GM08714 (cell line): ENCODE measurements at regions not wholly inside any gene's neighbourhood (a gene's known extent, or its start where the extent isn't known, plus 50 kb on each side); places are given as distances from the start of the nearest gene placed in this dataset.
"Not testable (repeated sequence)": the region's sequence is repeated elsewhere in the genome, so short reads cannot be mapped to it uniquely, and the experiment has no call there.

ENCODE experiments used
- H3K4me3 ChIP-seq: fragments of 200-500 bp; sonication (Bioruptor generic); 2 replicates; pipeline ENCODE4 v1.5.1; 2014; ENCODE audit warnings: mild to moderate bottlenecking, low read length, inconsistent platforms
- ZNF274 ChIP-seq: IDR thresholded peaks from 2 replicates; pipeline ENCODE4 v1.6.1; 2012; ENCODE audit warnings: mild to moderate bottlenecking, low read depth, low read length

GRCh38 chrX:973010-973632 is 239.3 kb downstream of the CRLF2 start:
- no peak for TF ChIP-seq ZNF274
- H3K4me3 ChIP-seq, result no peak overlapping the region

DNA sequence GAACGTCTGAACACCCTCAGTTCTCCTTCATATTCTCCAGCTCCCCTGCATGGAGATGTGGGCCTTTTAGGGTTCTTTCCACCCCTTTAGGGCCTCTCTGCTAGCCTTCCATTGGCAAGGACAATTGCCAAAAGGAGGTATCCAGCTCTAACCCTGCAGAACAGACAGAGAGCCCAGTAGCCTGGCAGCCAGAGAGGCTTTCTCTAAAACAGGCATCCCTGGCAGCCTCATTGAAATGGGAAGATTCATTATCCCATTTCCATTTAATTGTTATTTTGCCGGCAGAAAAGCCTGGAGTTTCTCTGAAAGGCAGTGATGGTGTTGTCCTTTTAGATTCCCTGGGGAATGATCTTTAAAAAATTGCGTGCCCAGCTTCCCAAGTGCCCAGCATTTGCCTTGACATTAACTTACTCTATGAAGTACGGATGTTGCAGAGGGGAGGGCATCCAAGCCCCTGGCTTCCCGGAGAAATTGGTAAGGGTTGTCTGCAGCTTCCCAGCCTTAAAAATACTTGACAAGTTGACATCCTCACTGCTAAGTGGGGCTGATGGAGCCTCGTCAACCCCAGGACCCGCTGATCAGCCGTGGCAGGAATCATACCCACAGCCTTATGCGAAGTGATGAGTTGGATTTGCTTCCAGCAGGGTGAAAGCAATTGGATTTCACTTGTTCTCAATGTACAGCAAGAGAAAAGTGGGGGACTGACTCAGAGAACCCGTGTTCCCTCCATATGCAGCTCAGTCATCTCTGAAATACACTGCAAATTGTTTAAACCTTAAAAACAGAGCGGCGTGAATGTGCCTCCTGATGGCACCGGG is 244.1 kb downstream of the CRLF2 start:
- no peak overlapping the region for H3K4me3 ChIP-seq
- TF ChIP-seq ZNF274, result no peak

DNA sequence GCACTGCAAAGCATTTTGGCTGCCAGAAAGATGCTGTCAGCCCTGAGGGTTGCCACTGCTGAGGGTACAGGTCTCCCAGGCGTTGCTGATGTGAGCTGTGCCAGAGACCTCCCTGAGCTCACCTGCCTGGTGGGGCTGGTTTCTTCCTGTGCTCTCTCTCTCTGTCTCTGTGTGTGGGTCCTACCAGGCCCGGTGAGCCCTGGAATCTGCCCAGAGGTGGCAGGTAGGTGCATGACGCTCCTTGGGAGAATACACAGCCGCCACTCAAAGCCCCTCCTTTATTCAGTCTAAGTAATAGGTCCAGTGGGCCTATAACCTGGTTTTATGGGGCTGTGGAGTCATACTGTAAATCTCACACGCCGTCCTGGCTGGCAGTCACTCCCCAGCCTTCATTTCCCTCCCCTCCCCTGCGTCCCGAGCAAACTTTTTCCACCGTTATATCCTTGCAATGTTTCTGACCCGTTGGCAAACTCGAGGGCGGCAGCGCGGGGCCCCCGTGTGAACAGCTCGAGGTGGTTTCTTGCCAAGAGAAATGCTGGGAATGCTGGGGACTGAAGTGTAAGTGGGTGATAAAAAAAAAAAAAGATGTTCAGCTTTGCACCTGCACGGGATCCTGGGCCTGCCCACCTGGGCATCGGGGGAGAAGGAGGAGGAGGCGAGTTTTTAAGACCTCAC is 245.9 kb downstream of the CRLF2 start:
- H3K4me3 ChIP-seq, result no peak overlapping the region
- TF ChIP-seq ZNF274, result no peak

- TF ChIP-seq ZNF274, result no peak
- H3K4me3 ChIP-seq, result no peak overlapping the region
These were observed 247.5 kb downstream of the CRLF2 start for GRCh38 chrX:964831-965416.

- TF ChIP-seq ZNF274, result no peak
- no peak overlapping the region for H3K4me3 ChIP-seq
These were observed 251.6 kb downstream of the CRLF2 start for GRCh38 chrX:960821-961220.

- no peak overlapping the region for H3K4me3 ChIP-seq
- TF ChIP-seq ZNF274, result no peak
These were observed 252.9 kb downstream of the CRLF2 start for GRCh38 chrX:959595-959994.

DNA sequence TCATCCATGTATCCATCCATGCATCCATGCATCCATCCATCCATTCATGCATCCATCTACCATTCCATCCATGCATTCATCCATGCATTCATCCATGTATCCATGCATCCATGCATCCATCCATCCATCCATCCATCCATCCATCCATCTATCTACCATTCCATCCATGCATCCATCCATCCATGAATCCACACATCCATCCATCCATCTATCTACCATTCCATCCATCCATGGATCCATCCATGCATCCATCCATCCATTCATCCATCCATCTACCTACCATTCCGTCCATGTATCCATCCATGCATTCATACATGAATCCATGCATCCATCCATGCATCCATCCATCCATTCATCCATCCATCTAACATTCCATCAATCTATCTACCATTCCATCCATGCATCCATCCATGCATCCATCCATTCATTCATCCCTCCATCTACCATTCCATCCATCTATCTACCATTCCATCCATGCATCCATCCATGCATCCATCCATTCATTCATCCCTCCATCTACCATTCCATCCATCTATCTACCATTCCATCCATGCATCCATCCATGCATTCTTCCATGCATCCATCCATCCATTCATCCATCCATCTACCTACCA is 257.2 kb downstream of the CRLF2 start:
- not testable (repeated sequence) for H3K4me3 ChIP-seq

DNA sequence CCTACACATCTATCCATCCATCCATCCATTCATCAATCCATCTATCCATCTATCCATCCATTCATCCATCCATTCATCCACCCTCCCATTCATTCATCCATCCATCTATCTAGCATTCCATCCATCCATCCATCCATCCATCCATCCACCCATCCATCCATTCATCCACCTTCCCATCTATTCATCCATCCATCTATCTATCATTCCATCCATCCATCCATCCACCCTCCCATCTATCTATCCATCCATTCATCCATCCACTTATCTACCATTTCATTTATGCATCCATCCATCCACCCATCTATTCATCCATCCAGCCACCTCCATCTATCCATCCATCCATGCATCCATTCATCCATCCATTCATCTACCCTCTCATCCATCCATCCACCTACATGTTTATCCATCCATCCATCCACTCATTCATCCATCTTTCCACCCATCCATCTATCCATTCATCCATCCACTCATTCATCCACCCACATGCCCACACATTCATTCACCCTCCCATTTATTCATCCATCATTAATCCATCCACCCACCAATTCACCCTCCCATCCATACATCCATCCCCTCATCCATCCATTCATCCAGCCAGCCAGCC is 258.5 kb downstream of the CRLF2 start:
- no peak for TF ChIP-seq ZNF274
- H3K4me3 ChIP-seq, result no peak overlapping the region

GRCh38 chrX:952816-953215 is 259.6 kb downstream of the CRLF2 start:
- no peak overlapping the region for H3K4me3 ChIP-seq
- TF ChIP-seq ZNF274, result no peak

DNA sequence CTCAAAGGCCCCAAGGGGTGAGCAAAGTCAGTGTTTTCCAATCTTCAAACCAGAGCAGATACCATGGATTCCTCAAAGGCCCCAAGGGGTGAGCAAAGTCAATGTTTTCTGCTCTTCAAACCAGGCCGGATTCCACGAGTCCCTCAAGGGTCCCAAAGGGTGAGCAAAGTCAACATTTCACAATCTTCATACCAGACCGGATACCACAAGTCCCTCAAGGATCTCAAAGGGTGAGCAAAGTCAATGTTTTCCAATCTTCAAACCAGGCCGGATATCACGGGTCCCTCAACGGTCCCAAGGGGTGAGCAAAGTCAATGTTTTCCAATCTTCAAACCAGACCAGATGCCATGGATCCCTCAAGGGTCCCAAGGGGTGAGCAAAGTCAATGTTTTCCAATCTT is 265.2 kb downstream of the CRLF2 start:
- H3K4me3 ChIP-seq, result not testable (repeated sequence)

- no peak for TF ChIP-seq ZNF274
- H3K4me3 ChIP-seq, result no peak overlapping the region
These were observed 269.4 kb downstream of the CRLF2 start for GRCh38 chrX:943035-943434.

GRCh38 chrX:940691-941090 is 271.8 kb downstream of the CRLF2 start:
- TF ChIP-seq ZNF274, result no peak
- no peak overlapping the region for H3K4me3 ChIP-seq

- no peak for TF ChIP-seq ZNF274
- H3K4me3 ChIP-seq, result no peak overlapping the region
These were observed 275.3 kb downstream of the CRLF2 start for GRCh38 chrX:936979-937769.
